HEK293T (cell line): ENCODE measurements at regions not wholly inside any gene's neighbourhood (a gene's known extent, or its start where the extent isn't known, plus 50 kb on each side); places are given as distances from the start of the nearest gene placed in this dataset.

Source experiments
- ARNT ChIP-seq: fragments of 450-650 bp; IDR thresholded peaks from 2 replicates; pipeline ENCODE4 v1.6.1; 2017; ENCODE audit warnings: mild to moderate bottlenecking
- BHLHE40 ChIP-seq: fragments of 450-650 bp; IDR thresholded peaks from 2 replicates; pipeline ENCODE4 v1.6.1; 2016; ENCODE audit warnings: mild to moderate bottlenecking, moderate library complexity, borderline replicate concordance
- CTBP1 ChIP-seq: fragments of 450-650 bp; IDR thresholded peaks from 2 replicates; pipeline ENCODE4 v1.6.1; 2016; ENCODE audit warnings: borderline replicate concordance
- ELF4 ChIP-seq: fragments of 450-650 bp; IDR thresholded peaks from 2 replicates; pipeline ENCODE4 v1.6.1; 2017; ENCODE audit warnings: antibody characterized with exemption
- FOXM1 ChIP-seq: fragments of 450-650 bp; IDR thresholded peaks from 2 replicates; pipeline ENCODE4 v1.6.1; 2017; ENCODE audit warnings: mild to moderate bottlenecking, borderline replicate concordance
- HDGF ChIP-seq: fragments of 450-650 bp; IDR thresholded peaks from 2 replicates; pipeline ENCODE4 v1.6.1; 2017; ENCODE audit warnings: antibody characterized with exemption, borderline replicate concordance
- LEF1 ChIP-seq: fragments of 450-650 bp; IDR thresholded peaks from 2 replicates; pipeline ENCODE4 v1.6.1; 2017; ENCODE audit warnings: mild to moderate bottlenecking, borderline replicate concordance
- NFRKB ChIP-seq: fragments of 450-650 bp; IDR thresholded peaks from 2 replicates; pipeline ENCODE4 v1.6.1; 2016; ENCODE audit warnings: mild to moderate bottlenecking, moderate library complexity
- SP1 ChIP-seq: fragments of 450-650 bp; IDR thresholded peaks from 2 replicates; pipeline ENCODE4 v1.6.1; 2017
- SUZ12 ChIP-seq: fragments of 450-650 bp; IDR thresholded peaks from 2 replicates; pipeline ENCODE4 v1.6.1; 2016; ENCODE audit warnings: mild to moderate bottlenecking
- TARDBP ChIP-seq: fragments of 450-650 bp; IDR thresholded peaks from 2 replicates; pipeline ENCODE4 v1.6.1; 2016
- ZNF384 ChIP-seq: fragments of 450-650 bp; IDR thresholded peaks from 2 replicates; pipeline ENCODE4 v1.6.1; 2016

- TF ChIP-seq FOXM1 (no peak), ARNT (no peak), LEF1 (no peak), SUZ12 (no peak), NFRKB (no peak), SP1 (no peak), BHLHE40 (no peak), TARDBP (no peak), ZNF384 (no peak), HDGF (no peak), ELF4 (no peak), CTBP1 (no peak)
Observed at GRCh38 chr4:36966756-36967460, 277.6 kb upstream of the NWD2 start.
